ENCODE measurements at regions not wholly inside any gene's neighbourhood (a gene's known extent, or its start where the extent isn't known, plus 50 kb on each side); places are given as distances from the start of the nearest gene placed in this dataset.
A peak's percentile ranks its signal among the peaks of the same experiment; 100 is the strongest.
"Not testable (repeated sequence)": the region's sequence is repeated elsewhere in the genome, so short reads cannot be mapped to it uniquely, and the experiment has no call there.

GRCh38 chr4:158122501-158122900 lies 50.3 kb downstream of the GASK1B start:
- H3K27ac ChIP-seq: peak overlapping the region in 2 of 21 experiments; percentile 22 to 59

GRCh38 chr4:158121161-158121579 lies 51.7 kb downstream of the GASK1B start:
- H3K4me3 ChIP-seq: no peak overlapping the region
- H3K27ac ChIP-seq: peak overlapping the region in 5 of 21 experiments; percentile 7 to 67 (median 41)

More at GRCh38 chr4:158122501-158122900, 50.3 kb downstream of the GASK1B start:
- H3K4me3 ChIP-seq: no peak overlapping the region

- peak overlapping the region in 7 of 21 experiments; percentile 7 to 67 (median 37) for H3K27ac ChIP-seq
- H3K4me3 ChIP-seq: not testable (repeated sequence)
Observed at GRCh38 chr4:158120645-158121151, 52.1 kb downstream of the GASK1B start.

GRCh38 chr4:158112611-158113010 lies 60.2 kb downstream of the GASK1B start:
- H3K4me3 ChIP-seq: no peak overlapping the region
- H3K27ac ChIP-seq: no peak overlapping the region

- no peak overlapping the region for H3K4me3 ChIP-seq
- H3K27ac ChIP-seq: no peak overlapping the region
Observed at GRCh38 chr4:158111241-158111640, 61.6 kb downstream of the GASK1B start.

GRCh38 chr4:158102904-158103303 lies 69.9 kb downstream of the GASK1B start:
- Histone ChIP-seq H3K4me3 (no peak overlapping the region), H3K27ac (no peak overlapping the region)

- no peak overlapping the region for H3K4me3 ChIP-seq
- H3K27ac ChIP-seq: no peak overlapping the region
Observed at GRCh38 chr4:158099686-158100085, 73.1 kb downstream of the GASK1B start.

- H3K27ac ChIP-seq: no peak overlapping the region
- no peak overlapping the region for H3K4me3 ChIP-seq
Observed at GRCh38 chr4:158098802-158099201, 74.0 kb downstream of the GASK1B start.

GRCh38 chr4:158094413-158095134 lies 78.3 kb downstream of the GASK1B start:
- no peak overlapping the region for H3K4me3 ChIP-seq
- H3K27ac ChIP-seq: no peak overlapping the region

- Histone ChIP-seq H3K27ac (no peak overlapping the region), H3K4me3 (no peak overlapping the region)
Observed at GRCh38 chr4:158090323-158090722, 82.5 kb downstream of the GASK1B start.

- not testable (repeated sequence) for H3K4me3 ChIP-seq, H3K27ac ChIP-seq
Observed at GRCh38 chr4:158089897-158090296, 82.9 kb downstream of the GASK1B start.

GRCh38 chr4:158080354-158080753 lies 92.5 kb downstream of the GASK1B start:
- H3K27ac ChIP-seq: no peak overlapping the region
- no peak overlapping the region for H3K4me3 ChIP-seq

- H3K4me3 ChIP-seq: no peak overlapping the region
- H3K27ac ChIP-seq: no peak overlapping the region
Observed at GRCh38 chr4:158079661-158080060, 93.2 kb downstream of the GASK1B start.

- no peak overlapping the region for H3K4me3 ChIP-seq
- no peak overlapping the region for H3K27ac ChIP-seq
Observed at GRCh38 chr4:158077835-158078234, 95.0 kb downstream of the GASK1B start.

GRCh38 chr4:158074851-158075250 lies 98.0 kb downstream of the GASK1B start:
- Histone ChIP-seq H3K4me3 (no peak overlapping the region), H3K27ac (no peak overlapping the region)

GRCh38 chr4:158071931-158072330 lies 100.9 kb downstream of the GASK1B start:
- H3K27ac ChIP-seq: no peak overlapping the region
- H3K4me3 ChIP-seq: no peak overlapping the region

GRCh38 chr4:158068068-158068467 lies 104.8 kb downstream of the GASK1B start:
- Histone ChIP-seq H3K27ac (no peak overlapping the region), H3K4me3 (no peak overlapping the region)

- H3K27ac ChIP-seq: no peak overlapping the region
- H3K4me3 ChIP-seq: no peak overlapping the region
Observed at GRCh38 chr4:158067646-158068045, 105.2 kb downstream of the GASK1B start.

- Histone ChIP-seq H3K27ac (no peak overlapping the region), H3K4me3 (no peak overlapping the region)
Observed at GRCh38 chr4:158065603-158066002, 107.2 kb downstream of the GASK1B start.

- H3K27ac ChIP-seq: no peak overlapping the region
- H3K4me3 ChIP-seq: no peak overlapping the region
Observed at GRCh38 chr4:158065176-158065575, 107.6 kb downstream of the GASK1B start.

GRCh38 chr4:158056689-158057245 lies 116.1 kb downstream of the GASK1B start:
- Histone ChIP-seq H3K4me3 (no peak overlapping the region), H3K27ac (no peak overlapping the region)

Data from skin epidermis (tissue), 12 donors.